ENCODE measurements at regions not wholly inside any gene's neighbourhood (a gene's known extent, or its start where the extent isn't known, plus 50 kb on each side); places are given as distances from the start of the nearest gene placed in this dataset.

DNA sequence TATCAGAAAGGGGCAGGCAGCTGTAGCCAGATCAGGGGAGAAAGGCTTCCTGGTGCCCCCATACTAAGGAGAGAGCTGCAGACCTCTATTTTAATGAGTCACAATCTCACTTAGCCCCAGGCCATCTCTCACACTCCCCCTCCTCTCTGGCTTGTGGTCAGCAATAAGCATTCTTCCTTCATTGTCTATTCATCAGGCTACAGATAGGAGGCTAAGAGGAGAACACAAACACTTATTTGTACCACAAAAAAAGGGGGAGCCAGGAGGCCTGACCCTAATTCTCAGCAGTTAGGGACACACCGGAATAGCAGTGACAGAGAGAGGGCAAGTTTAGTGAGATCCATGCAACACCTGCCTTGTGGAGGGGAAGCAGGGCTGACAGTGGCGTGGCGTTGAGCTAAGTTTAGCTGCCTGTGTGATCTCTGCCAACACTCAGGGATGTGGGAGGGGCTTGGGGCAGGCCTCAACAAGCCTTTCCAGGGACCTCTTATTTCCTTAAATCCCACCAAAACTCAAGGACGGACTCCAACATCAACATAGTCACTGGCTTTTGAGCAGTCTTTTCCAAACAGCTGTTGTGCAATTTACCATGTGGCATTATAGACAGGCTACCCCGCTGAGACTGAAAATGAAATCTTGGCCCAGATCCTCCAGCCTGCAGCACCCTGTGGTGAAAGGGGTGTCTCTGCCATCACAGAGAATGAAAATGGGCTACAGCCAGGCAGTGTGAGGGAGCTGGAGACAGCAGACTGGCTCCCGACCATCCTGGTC lies 191.9 kb upstream of the TSC22D2 start:
- TF ChIP-seq, protein P1, sequence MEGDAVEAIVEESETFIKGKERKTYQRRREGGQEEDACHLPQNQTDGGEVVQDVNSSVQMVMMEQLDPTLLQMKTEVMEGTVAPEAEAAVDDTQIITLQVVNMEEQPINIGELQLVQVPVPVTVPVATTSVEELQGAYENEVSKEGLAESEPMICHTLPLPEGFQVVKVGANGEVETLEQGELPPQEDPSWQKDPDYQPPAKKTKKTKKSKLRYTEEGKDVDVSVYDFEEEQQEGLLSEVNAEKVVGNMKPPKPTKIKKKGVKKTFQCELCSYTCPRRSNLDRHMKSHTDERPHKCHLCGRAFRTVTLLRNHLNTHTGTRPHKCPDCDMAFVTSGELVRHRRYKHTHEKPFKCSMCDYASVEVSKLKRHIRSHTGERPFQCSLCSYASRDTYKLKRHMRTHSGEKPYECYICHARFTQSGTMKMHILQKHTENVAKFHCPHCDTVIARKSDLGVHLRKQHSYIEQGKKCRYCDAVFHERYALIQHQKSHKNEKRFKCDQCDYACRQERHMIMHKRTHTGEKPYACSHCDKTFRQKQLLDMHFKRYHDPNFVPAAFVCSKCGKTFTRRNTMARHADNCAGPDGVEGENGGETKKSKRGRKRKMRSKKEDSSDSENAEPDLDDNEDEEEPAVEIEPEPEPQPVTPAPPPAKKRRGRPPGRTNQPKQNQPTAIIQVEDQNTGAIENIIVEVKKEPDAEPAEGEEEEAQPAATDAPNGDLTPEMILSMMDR (IDR thresholded peaks at IDR 0.05; ENCODE audit: low read depth, low read length) = no peak
- H3K27me3 ChIP-seq = no peaks in the 10 kb centered on the region
- no peaks in the 10 kb centered on the region for H3K36me3 ChIP-seq
- DNase-seq (ENCODE audit: low read depth in 1 of 2, low spot score in 1 of 2) = peak; percentile 73 to 85
- no peak overlapping the region for H3K4me3 ChIP-seq
- H3K27ac ChIP-seq = peak overlapping the region; percentile 85
- H3K9me3 ChIP-seq (ENCODE audit: low read depth) = no peaks in the 10 kb centered on the region
- peaks cover 17% of the 10 kb centered on the region for H3K4me1 ChIP-seq (ENCODE audit: low read depth)

DNA sequence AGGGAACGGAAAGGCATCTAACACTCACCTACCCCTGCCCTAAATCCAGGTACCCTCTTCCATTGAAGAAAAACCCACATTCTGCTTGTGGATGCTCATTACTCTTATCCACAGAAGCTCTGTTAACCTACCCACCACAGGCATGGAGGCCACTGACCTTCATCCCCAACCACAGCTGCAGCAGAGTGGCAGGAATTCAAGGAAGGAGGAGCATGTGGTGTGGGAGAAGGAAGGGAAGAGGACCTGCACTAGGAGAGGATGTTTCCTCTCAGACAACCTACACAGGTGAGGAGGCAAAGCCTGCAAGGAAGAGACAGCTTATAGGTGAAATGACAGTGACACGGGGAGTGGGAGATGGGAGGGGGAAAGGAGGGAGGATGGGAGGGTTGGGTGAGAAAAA lies 192.5 kb upstream of the TSC22D2 start:
- Histone ChIP-seq H3K9me3 (ENCODE audit: low read depth) (no peaks in the 10 kb centered on the region), H3K4me3 (no peak overlapping the region), H3K27ac (peak overlapping the region; percentile 85), H3K4me1 (ENCODE audit: low read depth) (peaks cover 17% of the 10 kb centered on the region), H3K36me3 (no peaks in the 10 kb centered on the region), H3K27me3 (no peaks in the 10 kb centered on the region)
- TF ChIP-seq, protein P1 (IDR thresholded peaks at IDR 0.05; ENCODE audit: low read depth, low read length) = no peak
- peak in 1 of 2 donors; percentile 46 for DNase-seq (ENCODE audit: low read depth in 1 of 2, low spot score in 1 of 2)

DNA sequence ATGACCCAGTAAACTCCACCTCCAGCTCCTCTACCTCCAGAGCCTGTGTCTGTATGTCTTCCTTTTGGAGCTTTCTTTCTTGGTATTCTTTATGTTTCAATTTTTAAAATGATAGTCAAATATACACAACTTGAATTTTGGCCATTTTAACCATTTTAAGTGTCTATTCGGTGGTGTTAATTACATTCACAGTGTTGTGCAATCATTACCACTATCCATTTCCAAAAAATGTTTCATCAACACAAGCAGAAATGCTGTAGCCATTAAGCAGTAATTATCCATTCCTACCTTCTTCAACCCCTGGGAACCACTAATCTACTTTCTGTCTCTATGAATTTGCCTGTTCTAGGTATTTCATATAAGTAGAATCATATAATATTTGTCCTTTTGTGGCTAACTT lies 194.5 kb upstream of the TSC22D2 start:
- no peak overlapping the region for H3K27ac ChIP-seq

DNA sequence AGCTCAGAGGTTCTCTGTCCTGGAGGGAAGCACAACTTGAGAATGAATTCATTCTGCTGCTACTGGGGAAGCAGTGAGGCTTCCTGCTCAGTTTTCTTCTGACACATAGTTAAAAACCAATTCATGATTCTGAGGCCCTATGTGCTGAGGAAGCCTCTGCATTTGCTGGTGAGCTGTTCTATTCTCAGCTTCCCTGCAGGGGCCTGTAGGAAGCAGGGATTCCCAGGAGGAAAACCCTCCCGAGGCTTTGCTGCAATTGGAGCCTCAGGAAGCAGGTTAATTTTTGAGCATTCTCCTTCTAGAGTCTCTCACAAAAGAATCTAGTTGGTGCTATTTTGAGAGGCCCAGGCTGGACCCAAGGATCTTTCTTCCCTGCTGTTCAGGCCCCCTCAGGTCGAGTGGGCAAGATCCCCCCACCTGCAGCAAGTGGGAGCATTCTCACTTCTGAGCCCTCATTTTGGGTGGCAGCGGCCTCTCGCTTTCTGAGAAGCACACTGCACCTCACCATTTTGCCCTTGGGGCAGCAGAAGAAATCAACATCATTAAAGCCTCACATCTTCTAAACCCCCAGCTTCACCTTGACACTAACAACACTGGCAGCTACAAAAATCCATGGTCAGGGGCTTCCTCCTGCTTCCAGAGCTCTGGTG lies 197.5 kb upstream of the TSC22D2 start:
- Histone ChIP-seq H3K4me3 (no peak overlapping the region), H3K27ac (peak overlapping the region; percentile 65), H3K27me3 (no peaks in the 10 kb centered on the region), H3K36me3 (no peaks in the 10 kb centered on the region), H3K9me3 (ENCODE audit: low read depth) (no peaks in the 10 kb centered on the region), H3K4me1 (ENCODE audit: low read depth) (peaks cover 11% of the 10 kb centered on the region)
- TF ChIP-seq, protein P1 (IDR thresholded peaks at IDR 0.05; ENCODE audit: low read depth, low read length) = no peak
- peak in 1 of 2 donors; percentile 42 for DNase-seq (ENCODE audit: low read depth in 1 of 2, low spot score in 1 of 2)

More for the DNA sequence above, 194.5 kb upstream of the TSC22D2 start:
- H3K36me3 ChIP-seq = no peaks in the 10 kb centered on the region
- H3K4me1 ChIP-seq (ENCODE audit: low read depth) = peaks cover 21% of the 10 kb centered on the region
- no peak overlapping the region for H3K4me3 ChIP-seq
- H3K9me3 ChIP-seq (ENCODE audit: low read depth) = no peaks in the 10 kb centered on the region
- no peak for DNase-seq (ENCODE audit: low read depth in 1 of 2, low spot score in 1 of 2)
- no peaks in the 10 kb centered on the region for H3K27me3 ChIP-seq
- TF ChIP-seq, protein P1 (IDR thresholded peaks at IDR 0.05; ENCODE audit: low read depth, low read length) = no peak

DNA sequence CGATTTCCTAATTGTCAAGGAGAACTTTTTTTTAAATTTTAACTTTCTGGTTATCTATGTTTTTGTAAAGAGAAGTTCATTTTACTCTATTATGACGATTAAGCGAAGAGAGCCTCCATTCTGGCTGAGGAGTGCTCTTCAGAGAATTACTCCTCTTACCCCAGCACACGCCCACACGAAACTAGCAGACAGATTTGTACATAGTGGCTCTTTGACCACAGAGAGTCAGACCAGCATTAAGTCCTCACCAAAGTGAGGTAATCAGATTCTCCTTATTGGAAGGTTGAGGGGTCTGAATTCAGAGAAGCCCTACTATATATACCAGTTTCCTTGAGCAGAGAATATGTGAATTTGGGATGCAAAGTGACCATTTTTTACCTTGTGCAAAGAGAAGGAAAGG lies 204.8 kb upstream of the TSC22D2 start:
- Histone ChIP-seq H3K4me3 (no peak overlapping the region), H3K4me1 (ENCODE audit: low read depth) (no peaks in the 10 kb centered on the region), H3K27ac (no peak overlapping the region), H3K36me3 (no peaks in the 10 kb centered on the region), H3K27me3 (no peaks in the 10 kb centered on the region), H3K9me3 (ENCODE audit: low read depth) (no peaks in the 10 kb centered on the region)
- TF ChIP-seq, protein P1 (IDR thresholded peaks at IDR 0.05; ENCODE audit: low read depth, low read length) = no peak
- DNase-seq (ENCODE audit: low read depth in 1 of 2, low spot score in 1 of 2) = no peak

All from cardiac muscle cell (in vitro differentiated cells and primary cell).